HEK293 (cell line): ENCODE measurements at regions not wholly inside any gene's neighbourhood (a gene's known extent, or its start where the extent isn't known, plus 50 kb on each side); places are given as distances from the start of the nearest gene placed in this dataset.

Experiments used
- CTCF ChIA-PET: fragments of 350-600 bp; formaldehyde crosslinking; extraction: SDS; loops from one replicate; lab custom pipeline; 2021; ENCODE audit warnings: antibody characterized with exemption; lab: Yijun Ruan, JAX
- POLR2A ChIA-PET: fragments of 300-600 bp; formaldehyde crosslinking; extraction: SDS; loops from one replicate; lab custom pipeline; 2020; ENCODE audit warnings: antibody characterized with exemption, inconsistent platforms; lab: Yijun Ruan, JAX
- H3K27ac ChIP-seq: fragments of 200-500 bp; sonication (Bioruptor generic); 2 replicates; pipeline ENCODE4 v1.5.1; 2014; ENCODE audit warnings: low read depth, low read length, control low read depth, inconsistent platforms; ENCODE audit errors: extremely low read depth
- H3K36me3 ChIP-seq, 2 experiments: fragments of 200-500 bp in 1 of 2; sonication (Bioruptor generic) in 1 of 2; 1 replicate in 1 of 2; 2 replicates in 1 of 2; pipeline ENCODE4 v1.5.1; 2014 to 2017; ENCODE audit warnings: inconsistent platforms in 2 of 2, low read length in 2 of 2; ENCODE audit not compliant: control insufficient read depth in 2 of 2, insufficient read depth in 1 of 2
- H3K4me1 ChIP-seq: fragments of 200-500 bp; sonication (Bioruptor generic); 2 replicates; pipeline ENCODE4 v1.5.1; 2014; ENCODE audit warnings: mild to moderate bottlenecking, low read length, inconsistent platforms; ENCODE audit not compliant: control insufficient read depth, insufficient read depth
- H3K4me3 ChIP-seq: 2 replicates; pipeline ENCODE4 v1.5.1; 2011; ENCODE audit warnings: low read depth, mild to moderate bottlenecking, control low read depth, low read length, moderate library complexity
- H3K9me3 ChIP-seq: fragments of 200-500 bp; sonication (Bioruptor generic); 2 replicates; pipeline ENCODE4 v1.5.1; 2014; ENCODE audit warnings: low read depth, low read length, inconsistent platforms; ENCODE audit not compliant: control insufficient read depth, insufficient read depth
- GLIS2 ChIP-seq: fragments of 450-650 bp; formaldehyde crosslinking; IDR thresholded peaks from 2 replicates; pipeline ENCODE4 v1.5.1; 2016; ENCODE audit warnings: missing biosample characterization, missing genetic modification characterization
- KLF8 ChIP-seq: fragments of 450-650 bp; formaldehyde crosslinking; IDR thresholded peaks from 2 replicates; pipeline ENCODE4 v1.5.1; 2016; ENCODE audit warnings: missing biosample characterization, missing genetic modification characterization
- MEIS1 ChIP-seq: sonication (generic); formaldehyde crosslinking; IDR thresholded peaks from 2 replicates; pipeline ENCODE4 v1.8.1; 2022; ENCODE audit warnings: missing genetic modification reagents, mild to moderate bottlenecking, borderline replicate concordance
- SALL2 ChIP-seq: fragments of 450-650 bp; formaldehyde crosslinking; IDR thresholded peaks from 2 replicates; pipeline ENCODE4 v1.5.0; 2017; ENCODE audit warnings: missing biosample characterization, mild to moderate bottlenecking, missing genetic modification characterization, borderline replicate concordance
- YY2 ChIP-seq: fragments of 450-650 bp; formaldehyde crosslinking; IDR thresholded peaks from 2 replicates; pipeline ENCODE4 v1.5.1; 2016; ENCODE audit warnings: missing biosample characterization, missing genetic modification characterization
- ZFHX2 ChIP-seq: fragments of 450-650 bp; formaldehyde crosslinking; conservative IDR thresholded peaks from 2 replicates; pipeline ENCODE4 v1.5.1; 2016; ENCODE audit warnings: missing biosample characterization, missing genetic modification characterization
- ZNF140 ChIP-seq: fragments of 450-650 bp; formaldehyde crosslinking; IDR thresholded peaks from 2 replicates; pipeline ENCODE4 v1.5.1; 2016; ENCODE audit warnings: missing biosample characterization, missing genetic modification characterization
- ZNF169 ChIP-seq: fragments of 450-650 bp; formaldehyde crosslinking; IDR thresholded peaks from 2 replicates; pipeline ENCODE4 v1.5.1; 2016; ENCODE audit warnings: missing biosample characterization, missing genetic modification characterization
- ZNF184 ChIP-seq: fragments of 450-650 bp; IDR thresholded peaks from 2 replicates; pipeline ENCODE4 v1.5.1; 2018; ENCODE audit warnings: missing biosample characterization, mild to moderate bottlenecking, missing genetic modification characterization
- ZNF239 ChIP-seq: fragments of 450-650 bp; formaldehyde crosslinking; IDR thresholded peaks from 2 replicates; pipeline ENCODE4 v1.5.1; 2016; ENCODE audit warnings: missing biosample characterization, missing genetic modification characterization
- ZNF366 ChIP-seq: fragments of 450-650 bp; formaldehyde crosslinking; conservative IDR thresholded peaks from 2 replicates; pipeline ENCODE4 v1.5.1; 2016; ENCODE audit warnings: missing biosample characterization, missing genetic modification characterization
- ZNF423 ChIP-seq: fragments of 450-650 bp; formaldehyde crosslinking; IDR thresholded peaks from 2 replicates; pipeline ENCODE4 v1.5.1; 2016; ENCODE audit warnings: missing biosample characterization, missing genetic modification characterization
- ZNF560 ChIP-seq: fragments of 450-650 bp; formaldehyde crosslinking; IDR thresholded peaks from 2 replicates; pipeline ENCODE4 v1.5.1; 2017; ENCODE audit warnings: missing biosample characterization, missing genetic modification characterization, borderline replicate concordance
- ZNF596 ChIP-seq: fragments of 450-650 bp; IDR thresholded peaks from 2 replicates; pipeline ENCODE4 v1.5.0; 2018; ENCODE audit warnings: missing biosample characterization, mild to moderate bottlenecking, missing genetic modification characterization, moderate library complexity
- ZNF629 ChIP-seq: fragments of 450-650 bp; formaldehyde crosslinking; IDR thresholded peaks from 2 replicates; pipeline ENCODE4 v1.5.1; 2017; ENCODE audit warnings: missing biosample characterization, missing genetic modification characterization
- ZXDB ChIP-seq: fragments of 450-650 bp; formaldehyde crosslinking; IDR thresholded peaks from 2 replicates; pipeline ENCODE4 v1.5.1; 2016; ENCODE audit warnings: missing biosample characterization, missing genetic modification characterization
- TF ChIP-seq, protein P1 (sequence below): fragments of 450-650 bp; formaldehyde crosslinking; IDR thresholded peaks from 2 replicates; pipeline ENCODE4 v1.5.0; 2017; ENCODE audit warnings: missing biosample characterization, missing genetic modification characterization, borderline replicate concordance
- TF ChIP-seq, protein P2 (sequence below): fragments of 450-650 bp; formaldehyde crosslinking; optimal IDR thresholded peaks from 2 replicates; pipeline ENCODE3; 2016; ENCODE audit warnings: missing biosample characterization, mild to moderate bottlenecking, missing genetic modification characterization
- TF ChIP-seq, protein P3 (sequence below): fragments of 450-650 bp; formaldehyde crosslinking; IDR thresholded peaks from 2 replicates; pipeline ENCODE4 v1.5.1; 2016; ENCODE audit warnings: missing biosample characterization, missing genetic modification characterization, borderline replicate concordance

DNA sequence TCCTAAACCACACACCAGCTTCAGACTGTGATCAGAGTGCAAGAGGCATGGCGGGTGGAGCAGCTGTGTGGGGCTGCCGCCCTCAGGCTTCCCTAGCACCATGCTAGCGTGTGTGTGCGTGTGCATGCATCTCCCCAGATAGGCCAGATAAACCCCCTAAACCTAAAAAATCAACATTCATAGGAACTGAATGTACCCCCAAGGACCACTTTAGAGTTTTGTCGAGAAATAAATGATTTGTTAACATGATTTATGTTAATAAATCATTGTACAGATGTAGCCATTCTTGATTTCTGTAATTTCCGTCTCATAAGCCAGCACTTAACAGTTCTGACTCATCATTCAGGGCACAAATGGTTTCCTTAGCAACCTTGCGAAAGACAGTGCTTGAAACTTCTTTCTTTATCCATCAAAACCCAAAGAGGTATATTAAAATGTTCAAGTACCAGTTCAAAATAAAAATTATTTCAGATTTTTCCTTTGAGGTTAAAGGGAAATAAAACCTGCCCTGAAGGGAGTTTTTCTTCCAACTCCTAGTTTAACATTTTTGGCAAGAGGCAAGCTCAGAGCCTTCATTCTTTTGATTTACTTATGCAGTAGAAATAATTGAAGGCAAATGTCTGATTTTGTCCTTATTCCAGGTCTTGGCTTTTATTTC, 206.2 kb upstream of the RGS6 start:
- H3K9me3 ChIP-seq, result no peaks in the 10 kb centered on the region
- H3K36me3 ChIP-seq, result peaks cover 0 to 33% of the 10 kb centered on the region in 2 experiments; a peak in 2 of 3 replicates
- H3K4me1 ChIP-seq, result no peaks in the 10 kb centered on the region
- ChIA-PET POLR2A (no interaction called here), CTCF (interaction anchor here (2.2 to 3.3 kb wide), 2 partner anchors 27 to 130 kb away, joined by 10 to 15 read pairs; no protein-coding TSS in a partner anchor)
- no peak overlapping the region for H3K4me3 ChIP-seq
- TF ChIP-seq, protein P1, sequence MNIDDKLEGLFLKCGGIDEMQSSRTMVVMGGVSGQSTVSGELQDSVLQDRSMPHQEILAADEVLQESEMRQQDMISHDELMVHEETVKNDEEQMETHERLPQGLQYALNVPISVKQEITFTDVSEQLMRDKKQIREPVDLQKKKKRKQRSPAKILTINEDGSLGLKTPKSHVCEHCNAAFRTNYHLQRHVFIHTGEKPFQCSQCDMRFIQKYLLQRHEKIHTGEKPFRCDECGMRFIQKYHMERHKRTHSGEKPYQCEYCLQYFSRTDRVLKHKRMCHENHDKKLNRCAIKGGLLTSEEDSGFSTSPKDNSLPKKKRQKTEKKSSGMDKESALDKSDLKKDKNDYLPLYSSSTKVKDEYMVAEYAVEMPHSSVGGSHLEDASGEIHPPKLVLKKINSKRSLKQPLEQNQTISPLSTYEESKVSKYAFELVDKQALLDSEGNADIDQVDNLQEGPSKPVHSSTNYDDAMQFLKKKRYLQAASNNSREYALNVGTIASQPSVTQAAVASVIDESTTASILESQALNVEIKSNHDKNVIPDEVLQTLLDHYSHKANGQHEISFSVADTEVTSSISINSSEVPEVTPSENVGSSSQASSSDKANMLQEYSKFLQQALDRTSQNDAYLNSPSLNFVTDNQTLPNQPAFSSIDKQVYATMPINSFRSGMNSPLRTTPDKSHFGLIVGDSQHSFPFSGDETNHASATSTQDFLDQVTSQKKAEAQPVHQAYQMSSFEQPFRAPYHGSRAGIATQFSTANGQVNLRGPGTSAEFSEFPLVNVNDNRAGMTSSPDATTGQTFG (tag by site-specific recombination), result no peak
- TF ChIP-seq ZNF629 (tag by site-specific recombination) (no peak), ZNF560 (tag by site-specific recombination) (no peak), ZNF366 (tag by site-specific recombination) (no peak), ZNF423 (tag by site-specific recombination) (no peak), ZNF596 (no peak), ZFHX2 (tag by site-specific recombination) (no peak), MEIS1 (CRISPR knock-in tag) (no peak), GLIS2 (tag by site-specific recombination) (no peak), YY2 (tag by site-specific recombination) (no peak), ZNF239 (tag by site-specific recombination) (no peak), KLF8 (tag by site-specific recombination) (no peak), ZNF184 (tag by site-specific recombination) (no peak), SALL2 (tag by site-specific recombination) (no peak), ZXDB (tag by site-specific recombination) (no peak), ZNF169 (no peak), ZNF140 (tag by site-specific recombination) (no peak)
- TF ChIP-seq, protein P2, sequence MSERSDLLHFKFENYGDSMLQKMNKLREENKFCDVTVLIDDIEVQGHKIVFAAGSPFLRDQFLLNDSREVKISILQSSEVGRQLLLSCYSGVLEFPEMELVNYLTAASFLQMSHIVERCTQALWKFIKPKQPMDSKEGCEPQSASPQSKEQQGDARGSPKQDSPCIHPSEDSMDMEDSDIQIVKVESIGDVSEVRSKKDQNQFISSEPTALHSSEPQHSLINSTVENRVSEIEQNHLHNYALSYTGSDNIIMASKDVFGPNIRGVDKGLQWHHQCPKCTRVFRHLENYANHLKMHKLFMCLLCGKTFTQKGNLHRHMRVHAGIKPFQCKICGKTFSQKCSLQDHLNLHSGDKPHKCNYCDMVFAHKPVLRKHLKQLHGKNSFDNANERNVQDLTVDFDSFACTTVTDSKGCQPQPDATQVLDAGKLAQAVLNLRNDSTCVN, result no peak
- TF ChIP-seq, protein P3, sequence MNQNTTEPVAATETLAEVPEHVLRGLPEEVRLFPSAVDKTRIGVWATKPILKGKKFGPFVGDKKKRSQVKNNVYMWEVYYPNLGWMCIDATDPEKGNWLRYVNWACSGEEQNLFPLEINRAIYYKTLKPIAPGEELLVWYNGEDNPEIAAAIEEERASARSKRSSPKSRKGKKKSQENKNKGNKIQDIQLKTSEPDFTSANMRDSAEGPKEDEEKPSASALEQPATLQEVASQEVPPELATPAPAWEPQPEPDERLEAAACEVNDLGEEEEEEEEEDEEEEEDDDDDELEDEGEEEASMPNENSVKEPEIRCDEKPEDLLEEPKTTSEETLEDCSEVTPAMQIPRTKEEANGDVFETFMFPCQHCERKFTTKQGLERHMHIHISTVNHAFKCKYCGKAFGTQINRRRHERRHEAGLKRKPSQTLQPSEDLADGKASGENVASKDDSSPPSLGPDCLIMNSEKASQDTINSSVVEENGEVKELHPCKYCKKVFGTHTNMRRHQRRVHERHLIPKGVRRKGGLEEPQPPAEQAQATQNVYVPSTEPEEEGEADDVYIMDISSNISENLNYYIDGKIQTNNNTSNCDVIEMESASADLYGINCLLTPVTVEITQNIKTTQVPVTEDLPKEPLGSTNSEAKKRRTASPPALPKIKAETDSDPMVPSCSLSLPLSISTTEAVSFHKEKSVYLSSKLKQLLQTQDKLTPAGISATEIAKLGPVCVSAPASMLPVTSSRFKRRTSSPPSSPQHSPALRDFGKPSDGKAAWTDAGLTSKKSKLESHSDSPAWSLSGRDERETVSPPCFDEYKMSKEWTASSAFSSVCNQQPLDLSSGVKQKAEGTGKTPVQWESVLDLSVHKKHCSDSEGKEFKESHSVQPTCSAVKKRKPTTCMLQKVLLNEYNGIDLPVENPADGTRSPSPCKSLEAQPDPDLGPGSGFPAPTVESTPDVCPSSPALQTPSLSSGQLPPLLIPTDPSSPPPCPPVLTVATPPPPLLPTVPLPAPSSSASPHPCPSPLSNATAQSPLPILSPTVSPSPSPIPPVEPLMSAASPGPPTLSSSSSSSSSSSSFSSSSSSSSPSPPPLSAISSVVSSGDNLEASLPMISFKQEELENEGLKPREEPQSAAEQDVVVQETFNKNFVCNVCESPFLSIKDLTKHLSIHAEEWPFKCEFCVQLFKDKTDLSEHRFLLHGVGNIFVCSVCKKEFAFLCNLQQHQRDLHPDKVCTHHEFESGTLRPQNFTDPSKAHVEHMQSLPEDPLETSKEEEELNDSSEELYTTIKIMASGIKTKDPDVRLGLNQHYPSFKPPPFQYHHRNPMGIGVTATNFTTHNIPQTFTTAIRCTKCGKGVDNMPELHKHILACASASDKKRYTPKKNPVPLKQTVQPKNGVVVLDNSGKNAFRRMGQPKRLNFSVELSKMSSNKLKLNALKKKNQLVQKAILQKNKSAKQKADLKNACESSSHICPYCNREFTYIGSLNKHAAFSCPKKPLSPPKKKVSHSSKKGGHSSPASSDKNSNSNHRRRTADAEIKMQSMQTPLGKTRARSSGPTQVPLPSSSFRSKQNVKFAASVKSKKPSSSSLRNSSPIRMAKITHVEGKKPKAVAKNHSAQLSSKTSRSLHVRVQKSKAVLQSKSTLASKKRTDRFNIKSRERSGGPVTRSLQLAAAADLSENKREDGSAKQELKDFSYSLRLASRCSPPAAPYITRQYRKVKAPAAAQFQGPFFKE (tag by site-specific recombination), result no peak
- H3K27ac ChIP-seq, result no peak overlapping the region
